GM19328 (cell line): ENCODE measurements at regions not wholly inside any gene's neighbourhood (a gene's known extent, or its start where the extent isn't known, plus 50 kb on each side); places are given as distances from the start of the nearest gene placed in this dataset.

Experiments
- ATAC-seq: cut with Tn5 transposase; IDR thresholded peaks from one replicate; pipeline ENCODE4 v1.9.1; 2021; ENCODE audit warnings: mild to moderate bottlenecking, moderate library complexity; ENCODE audit not compliant: unreplicated experiment

DNA sequence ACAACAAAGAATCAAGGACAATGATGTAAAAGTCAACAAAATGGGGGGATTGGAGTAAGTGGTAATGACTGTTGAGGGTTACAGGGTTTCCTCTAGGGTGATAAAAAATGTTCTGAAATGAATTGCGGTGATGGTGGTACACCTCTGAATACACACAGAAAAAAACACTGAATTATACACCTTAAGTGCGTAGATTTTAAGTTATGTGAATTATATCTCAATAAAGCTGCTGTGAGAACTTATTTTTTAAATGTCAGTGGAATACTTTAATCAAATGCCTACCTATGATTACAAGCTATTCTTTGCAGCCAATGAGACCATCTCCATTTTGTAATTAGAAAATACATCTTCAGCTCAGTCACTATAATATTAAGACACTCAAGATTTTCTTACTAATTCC is 53.5 kb downstream of the ZNF608 start:
- no peak for ATAC-seq

DNA sequence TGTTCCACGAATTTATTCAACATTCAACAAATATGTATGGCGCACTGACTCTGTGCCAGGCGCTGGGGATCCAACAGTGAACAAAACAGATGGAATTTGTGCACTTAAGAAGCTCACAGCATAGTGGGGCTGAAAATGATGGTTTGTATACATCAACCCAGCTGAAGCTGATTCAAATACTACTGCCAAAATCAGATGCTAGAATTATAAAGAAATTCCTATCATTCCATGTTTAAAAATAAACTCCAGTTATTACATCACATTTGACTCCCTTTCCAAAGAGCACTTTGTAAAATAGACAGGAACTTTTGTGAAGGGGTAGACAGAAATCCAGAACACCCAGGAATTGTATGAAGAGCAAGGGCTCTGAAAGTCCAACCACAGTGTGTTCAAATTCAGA is 54.1 kb downstream of the ZNF608 start:
- ATAC-seq, result no peak

DNA sequence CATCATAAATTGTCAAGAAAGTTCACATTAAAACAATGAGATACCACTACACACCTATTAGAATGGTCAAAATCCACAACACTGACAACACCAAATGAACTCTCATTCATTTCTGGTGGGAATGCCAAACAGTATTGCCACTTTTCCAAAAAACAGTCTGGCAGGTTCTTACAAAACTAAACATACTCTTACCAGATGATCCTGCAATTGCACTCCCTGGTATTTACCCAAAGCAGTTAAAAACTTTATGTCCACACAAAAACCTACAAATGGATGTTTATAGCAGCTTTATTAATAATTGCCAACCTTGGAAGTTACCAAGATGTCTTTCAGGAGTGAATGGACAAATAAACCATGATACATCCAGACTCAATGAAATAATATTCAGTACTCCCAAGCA is 56.8 kb downstream of the ZNF608 start:
- no peak for ATAC-seq

DNA sequence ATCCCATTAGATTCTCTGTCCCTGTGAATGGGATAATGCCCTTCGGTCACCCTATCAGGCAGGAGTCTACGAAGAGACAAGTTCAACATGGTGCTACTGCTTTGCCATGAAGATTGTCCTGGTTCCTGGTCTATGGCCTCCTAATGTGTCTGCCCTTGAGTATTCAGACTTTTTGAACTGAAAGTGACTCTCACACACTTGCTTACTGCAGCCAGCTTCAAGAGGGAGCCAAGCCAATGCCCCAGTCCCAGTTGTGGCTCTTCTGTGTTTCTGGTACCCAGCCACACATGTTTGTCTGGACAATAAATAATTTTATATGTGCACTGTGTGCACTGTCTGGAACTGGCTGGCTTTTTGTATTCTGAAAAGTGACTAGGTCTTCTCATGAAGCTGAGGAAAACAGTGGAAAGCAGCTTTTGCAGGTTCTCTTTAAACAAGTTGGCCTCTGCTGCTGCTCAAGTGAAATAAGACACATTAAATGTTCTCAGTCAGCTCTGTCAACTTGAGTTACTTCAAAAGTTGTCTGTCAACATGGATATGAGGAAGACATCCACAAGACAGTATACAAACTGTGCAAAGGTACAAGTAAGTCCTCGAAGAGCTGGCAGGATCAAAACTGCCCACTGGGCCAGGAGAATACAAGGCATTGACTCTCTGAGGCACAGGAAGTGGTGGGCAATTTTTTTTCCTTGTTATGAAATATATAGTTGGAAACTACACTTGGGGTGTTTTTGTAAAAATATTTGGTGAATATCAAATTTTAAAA is 60.0 kb downstream of the ZNF608 start:
- ATAC-seq, result no peak

DNA sequence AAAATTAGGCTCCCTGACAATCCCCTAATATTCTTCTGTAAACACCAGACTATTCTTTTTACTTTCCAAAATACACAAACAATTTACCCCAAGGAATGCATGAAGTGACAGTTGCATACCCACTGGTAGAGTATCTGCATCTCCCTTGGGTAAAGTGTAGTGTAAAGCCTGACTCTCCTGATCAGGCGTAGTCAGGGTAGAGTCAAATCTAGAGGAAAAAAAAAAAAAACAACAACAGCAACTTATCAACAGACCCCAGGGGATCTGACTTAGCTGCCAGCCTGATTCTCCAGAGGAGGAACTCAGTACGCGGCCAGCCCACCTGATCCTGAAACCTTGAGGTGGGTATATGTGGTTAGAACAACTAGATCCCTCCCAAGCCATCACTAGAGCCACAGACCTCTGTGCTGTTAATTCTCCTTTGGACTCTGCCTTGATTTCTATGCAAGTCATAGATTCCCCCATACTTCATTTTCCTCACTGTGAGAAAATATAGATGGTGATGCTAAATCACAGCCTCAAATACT is 61.0 kb downstream of the ZNF608 start:
- ATAC-seq, result no peak

DNA sequence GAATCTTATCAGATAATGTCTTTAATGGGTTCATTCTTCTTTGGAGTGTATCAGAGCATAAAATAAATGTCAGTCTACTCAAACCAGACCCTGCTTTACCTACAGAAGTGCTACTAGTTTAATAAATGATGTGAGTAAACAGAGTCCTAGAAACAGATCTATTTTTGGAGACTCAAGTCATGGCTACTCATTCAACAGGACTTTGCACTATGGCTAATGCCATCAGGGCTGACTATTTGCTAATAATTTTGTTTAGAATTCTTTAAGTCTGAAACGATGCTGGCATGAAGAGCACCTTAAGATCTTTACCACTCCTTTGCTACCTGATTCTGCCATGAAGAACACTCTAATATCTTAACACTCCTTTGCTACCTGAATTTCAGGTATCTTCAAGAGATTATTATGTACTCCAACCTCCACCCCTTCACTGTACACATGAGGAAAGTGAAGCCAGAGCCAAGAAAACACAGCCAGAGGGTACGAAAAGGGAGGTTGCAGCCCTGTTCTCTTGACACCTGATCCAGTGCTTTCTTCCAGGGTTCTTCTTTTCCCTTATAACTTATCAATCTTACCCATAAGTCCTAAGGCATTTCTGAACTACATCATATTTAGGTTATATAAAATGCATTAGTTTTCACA is 62.4 kb downstream of the ZNF608 start:
- no peak for ATAC-seq

DNA sequence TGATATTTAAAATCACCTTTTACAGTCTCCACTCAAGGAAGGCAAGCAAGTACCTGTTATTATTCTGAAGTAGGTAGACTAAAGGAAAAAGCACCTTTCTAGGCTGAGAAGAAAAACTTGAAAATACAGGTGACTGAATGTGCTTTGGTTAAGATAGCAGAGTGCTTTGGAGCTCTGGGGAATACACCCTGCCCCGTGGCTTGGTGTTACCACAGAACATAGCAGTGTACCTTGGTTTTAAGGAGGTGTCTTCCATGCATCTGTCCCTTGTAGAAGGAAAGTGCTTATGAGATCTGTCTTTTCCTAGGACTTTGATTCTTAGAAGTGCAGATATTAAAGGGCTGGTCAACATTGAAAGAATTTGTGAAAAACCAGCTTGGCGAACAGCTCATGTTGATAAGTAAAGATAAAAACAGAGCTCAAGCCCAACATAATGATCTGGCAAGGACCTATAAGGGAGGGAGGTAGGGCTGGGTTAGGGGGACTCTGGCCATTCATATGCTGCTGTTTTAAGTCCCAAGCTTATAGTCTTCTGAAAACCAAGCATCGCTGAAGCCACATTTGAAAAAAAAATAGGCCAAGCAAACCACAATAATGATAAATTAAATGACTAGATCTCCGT is 66.8 kb downstream of the ZNF608 start:
- ATAC-seq, result no peak

DNA sequence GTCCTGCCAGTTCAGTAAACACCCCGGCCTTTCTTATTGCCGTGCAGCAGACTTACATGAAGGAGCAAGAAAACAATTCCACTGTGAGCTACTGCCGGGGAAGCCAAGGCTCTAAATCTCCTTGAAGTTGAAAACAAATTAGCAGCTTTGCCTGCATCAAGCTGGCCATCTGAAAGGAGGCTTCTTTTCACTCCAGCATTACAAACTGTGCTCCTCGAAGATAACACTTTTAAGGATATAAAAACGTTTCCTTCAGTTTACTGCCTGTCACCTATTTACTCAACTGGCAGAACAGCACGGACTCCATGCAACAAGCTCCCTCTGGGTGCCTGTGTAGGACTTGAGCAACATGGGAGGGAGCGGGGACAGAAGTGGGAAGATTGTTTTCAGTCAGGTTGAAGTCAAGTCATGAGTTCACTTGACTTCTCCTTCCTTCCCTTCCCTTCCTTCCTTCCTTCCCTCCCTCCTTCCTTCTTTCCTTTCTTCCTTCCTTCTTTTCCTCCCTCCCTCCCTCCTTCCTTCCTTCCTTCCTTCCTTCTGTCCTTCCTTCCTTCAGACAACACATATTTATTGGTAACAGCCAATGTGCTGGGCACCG is 67.4 kb downstream of the ZNF608 start:
- ATAC-seq, result no peak

DNA sequence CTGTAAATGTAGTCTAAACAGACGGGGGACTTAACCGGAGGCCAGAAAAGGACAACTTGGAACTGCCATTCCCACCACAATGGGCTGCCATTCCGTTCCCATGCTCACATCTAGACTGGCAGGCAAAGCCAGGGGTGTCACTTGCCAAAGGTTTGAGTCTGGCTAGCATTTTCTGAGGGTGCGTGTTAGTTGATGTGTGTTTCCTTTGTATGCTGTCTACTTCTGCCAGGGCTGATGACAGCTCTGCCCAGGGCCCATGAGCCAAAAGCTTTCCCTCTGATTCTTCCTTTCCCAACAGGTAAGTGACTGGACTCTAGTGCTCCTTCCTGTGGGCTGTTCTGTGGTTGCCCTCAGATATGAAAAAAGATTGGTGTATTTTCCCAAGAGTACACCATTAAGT is 68.0 kb downstream of the ZNF608 start:
- no peak for ATAC-seq

DNA sequence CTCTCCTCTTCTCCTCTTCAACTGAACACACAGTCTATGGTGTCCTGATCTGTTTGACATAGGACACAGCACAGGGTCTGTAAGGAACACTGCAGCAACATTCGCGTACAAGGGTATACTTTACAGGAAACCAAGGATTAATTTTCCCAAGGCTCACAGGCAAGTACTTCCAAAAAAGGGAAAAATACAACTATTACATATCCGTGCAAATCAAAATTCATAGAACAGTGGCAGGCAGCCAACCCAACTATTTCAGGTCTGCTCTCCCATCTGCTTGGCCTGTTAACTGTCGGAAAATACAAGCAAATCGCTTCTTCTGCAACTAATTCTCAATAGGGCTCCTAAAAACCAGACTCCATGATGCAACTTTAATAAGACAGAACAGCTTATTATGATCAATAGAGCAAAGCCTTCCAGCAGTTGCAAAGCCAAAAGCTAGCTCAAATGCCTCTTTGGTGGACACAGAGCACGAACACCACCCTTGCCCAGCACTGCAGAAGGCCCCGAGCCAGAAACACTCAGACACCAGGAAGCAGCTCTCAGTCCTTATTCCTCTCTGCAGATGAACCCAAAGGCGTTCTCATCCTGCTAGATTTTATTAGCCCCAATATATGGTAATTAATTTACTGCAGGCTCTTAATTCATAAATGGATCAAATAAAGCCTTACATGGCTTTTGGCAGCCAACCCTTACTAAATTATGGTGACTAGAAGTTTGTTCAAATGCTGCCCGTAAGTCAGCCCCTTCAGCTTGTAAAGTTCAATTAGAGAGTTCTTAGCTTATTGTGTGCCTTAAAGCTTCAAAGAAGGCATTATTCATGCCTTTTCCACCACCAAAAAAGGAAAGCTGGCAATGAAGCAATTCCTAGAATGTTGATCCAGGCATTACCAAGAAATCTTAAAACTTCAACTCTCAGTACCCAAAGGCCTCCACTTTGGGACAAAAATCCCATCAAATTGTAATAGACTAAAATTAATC is 68.8 kb downstream of the ZNF608 start:
- ATAC-seq, result no peak

DNA sequence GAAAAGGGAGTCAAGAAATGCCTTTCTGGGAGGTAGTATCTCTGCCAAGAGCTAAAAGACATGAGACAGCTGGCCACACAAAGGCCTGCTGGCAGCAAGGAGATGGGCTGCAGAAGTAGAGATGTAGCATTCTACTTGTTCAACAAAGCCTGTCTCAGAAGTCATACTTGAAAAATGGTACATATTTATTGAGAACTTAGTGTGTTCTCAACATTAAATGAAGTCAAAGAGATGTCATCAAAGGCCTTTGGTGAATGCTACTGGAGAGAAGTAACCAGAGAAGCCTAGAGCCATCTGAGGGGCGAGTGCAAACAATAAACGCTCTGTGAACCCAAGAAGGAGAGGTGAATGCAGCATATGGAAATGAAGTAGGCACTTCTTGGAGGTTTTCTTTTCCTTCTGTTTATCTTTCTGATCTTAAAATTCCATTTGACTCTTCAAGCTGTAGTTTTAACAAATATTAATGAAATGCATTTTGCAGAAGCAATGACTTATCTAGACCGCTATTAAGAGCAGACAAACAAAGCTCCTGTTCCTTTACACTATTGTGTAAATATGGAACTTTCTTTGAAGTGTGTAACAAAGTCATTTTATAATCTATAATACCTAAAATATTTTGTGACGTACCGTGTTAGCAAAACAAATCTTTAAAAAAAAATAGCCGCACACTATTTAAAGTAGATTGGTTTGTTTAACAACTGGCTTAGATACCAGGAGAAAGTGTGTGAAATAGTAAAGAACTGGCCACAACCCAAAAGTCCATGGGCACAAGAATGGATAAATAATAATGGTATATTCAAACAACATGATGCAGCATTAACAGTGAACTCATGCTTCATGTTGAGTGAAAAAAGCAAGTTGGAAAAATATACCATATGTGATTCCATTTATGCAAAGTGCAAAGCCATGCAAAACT is 70.2 kb downstream of the ZNF608 start:
- no peak for ATAC-seq

DNA sequence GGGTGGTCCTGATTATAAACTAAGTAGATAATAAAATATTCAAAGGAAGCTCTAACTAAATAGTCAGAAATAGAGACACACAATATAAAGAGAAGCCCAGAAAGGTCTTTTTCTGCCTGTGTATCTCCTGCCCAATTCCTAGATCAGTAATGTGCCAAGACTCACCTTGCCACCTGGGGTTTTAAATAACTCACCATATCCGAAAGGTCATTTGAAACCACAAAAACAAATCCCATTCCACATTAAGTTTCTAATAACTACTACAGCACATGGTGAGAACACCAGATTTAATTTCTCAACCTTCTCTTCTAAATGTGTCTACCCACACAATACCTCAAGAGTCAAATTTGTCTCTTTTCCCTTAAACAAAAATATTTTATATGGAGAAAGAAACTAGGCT is 75.2 kb downstream of the ZNF608 start:
- ATAC-seq, result no peak

DNA sequence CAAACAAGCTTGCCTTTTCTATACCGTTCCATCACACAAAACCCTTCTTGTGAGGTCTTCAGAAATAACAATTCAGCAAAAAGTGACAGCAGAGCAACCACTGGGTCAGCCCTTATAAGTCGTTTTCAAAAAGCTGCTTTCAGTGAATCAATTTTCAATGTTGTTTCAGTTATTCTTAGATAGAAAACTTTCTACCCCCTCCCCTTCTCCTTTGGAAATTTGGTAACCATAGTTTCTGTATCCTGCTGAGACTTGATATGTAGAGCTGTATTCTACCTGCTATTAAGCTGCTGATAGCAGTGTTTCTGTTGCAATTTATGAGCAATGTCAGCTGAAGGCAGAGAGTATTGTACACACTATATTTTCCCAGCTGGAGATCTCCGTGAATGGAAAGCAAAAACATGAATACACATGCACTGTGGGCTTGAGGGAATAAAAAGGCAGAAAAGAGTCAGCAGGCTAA is 75.7 kb downstream of the ZNF608 start:
- ATAC-seq, result no peak

DNA sequence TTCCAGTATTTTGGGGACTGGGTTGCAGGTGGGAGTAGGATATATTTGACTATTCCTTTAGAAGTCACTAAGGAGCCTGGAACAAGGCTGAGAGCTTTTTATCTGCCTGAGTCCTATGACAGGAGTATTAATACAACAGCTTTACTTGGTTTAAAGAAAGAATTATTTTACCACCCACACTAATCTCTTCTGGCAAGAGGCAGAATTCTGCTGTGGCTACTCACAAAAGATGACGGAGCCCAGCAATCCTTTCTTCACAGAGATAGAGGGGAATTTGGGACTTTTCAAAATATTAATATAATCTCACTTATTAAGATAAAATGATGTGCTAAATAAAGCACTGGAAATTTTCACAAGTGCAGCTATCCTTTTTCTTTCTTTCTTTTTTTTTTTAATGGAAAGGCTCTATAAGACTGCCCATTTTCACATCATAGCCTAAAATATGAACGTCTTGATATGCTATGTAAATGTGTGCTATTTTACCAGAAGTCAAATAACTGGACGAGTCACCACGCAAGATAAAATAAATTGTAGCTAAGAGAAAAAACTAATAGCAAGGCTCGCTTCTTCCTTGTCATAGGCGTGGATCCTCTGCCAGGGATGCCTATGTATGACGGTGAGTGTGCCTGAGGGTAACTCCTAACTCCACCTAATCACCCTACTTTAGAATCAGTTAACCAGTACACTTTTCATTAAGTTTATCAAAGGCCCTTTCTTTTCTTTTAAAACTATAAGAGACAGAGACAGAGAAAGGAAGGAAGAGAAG is 76.3 kb downstream of the ZNF608 start:
- ATAC-seq, result no peak

DNA sequence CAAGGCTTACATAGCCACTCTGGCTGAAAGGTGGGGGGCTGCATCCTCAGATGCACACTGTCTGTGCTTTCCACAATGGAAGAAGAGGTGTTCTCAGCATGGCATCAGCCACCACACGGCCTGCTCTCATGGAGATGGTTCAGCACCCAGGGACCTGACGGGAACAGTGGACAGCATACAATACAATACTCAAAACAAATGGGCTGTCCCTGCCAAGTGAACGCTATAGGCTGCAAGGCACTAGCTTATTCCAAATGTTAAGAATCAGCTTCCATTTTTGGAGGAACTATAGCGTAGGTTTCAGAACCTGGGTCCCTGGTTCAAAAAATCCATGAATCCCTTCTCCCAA is 77.2 kb downstream of the ZNF608 start:
- ATAC-seq, result no peak

DNA sequence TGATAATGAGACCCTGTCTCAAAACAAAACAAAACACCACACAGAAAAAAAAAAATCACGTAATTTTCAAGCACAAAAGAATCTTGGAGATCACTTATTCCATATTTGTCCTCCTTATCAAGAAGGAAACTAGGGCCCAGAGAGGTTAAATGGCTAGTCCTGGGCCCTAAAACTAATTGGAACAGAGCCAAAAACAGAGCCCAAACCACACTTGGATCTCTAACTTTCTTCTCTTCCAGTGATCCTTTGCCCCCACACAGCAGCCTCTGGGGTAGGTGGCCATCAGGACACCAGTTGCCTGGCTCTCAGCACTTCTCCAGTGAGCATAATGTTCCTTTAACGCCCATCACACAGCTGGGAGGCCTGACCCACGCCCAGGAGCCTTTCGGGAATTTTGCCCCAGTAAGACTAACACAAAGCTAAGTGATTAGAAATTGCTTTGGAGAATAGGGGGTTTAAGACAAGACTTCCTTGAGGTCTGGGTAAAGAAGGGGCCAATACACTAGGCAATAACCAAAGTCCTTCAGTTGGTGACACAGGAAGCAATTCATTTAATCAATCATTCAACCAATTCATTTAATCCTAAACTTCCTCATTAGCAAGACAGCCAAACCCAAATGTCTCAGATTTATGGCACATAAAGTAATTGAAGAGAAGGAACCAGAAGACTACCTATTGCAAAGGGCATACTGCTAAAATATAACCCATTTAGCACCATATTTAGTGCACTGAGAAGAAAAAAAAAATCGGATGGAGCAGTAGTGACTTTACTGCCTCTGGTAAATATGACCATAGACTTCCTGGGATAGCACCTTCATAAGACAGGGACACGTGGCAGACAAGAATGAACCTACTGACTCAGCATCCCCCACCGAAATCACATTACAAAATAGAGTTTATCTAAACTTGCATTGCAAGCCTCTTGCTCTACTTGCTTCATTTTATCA is 77.8 kb downstream of the ZNF608 start:
- ATAC-seq, result no peak

DNA sequence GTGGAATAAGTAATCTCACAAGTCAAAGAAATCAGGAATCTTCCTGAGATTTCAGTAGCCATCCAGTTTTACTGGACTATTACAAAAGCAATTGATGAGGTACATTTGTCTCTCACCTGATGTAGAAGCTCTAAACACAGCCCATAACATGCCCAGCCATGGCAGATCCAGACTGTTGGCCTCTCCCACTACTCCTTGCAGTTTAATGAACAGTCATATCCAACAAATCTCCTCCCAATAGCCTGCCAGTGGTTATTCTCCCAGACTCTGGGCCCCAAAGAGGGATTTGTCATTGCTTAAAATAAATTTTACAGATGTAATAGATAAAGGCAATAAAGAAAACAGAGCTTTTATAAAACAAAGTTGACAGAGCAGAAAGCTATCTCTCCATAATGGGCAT is 80.8 kb downstream of the ZNF608 start:
- ATAC-seq, result no peak

DNA sequence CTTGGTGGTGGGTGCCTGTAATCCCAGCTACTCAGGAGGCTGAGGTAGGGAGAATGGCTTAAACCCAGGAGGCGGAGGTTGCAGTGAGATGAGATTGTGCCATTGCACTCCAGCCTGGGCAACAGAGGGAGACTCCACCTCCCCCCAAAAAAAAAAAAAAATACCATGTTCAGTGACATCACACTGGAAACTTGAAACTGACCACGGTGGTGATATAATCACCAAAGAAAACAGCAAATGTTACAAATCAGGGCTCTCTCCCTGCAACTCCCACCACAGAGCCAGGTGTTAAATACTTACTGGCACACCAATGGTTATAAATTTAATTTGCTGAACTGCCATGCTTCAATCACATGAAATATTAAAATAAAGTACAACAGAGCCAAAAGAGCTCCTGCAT is 81.4 kb downstream of the ZNF608 start:
- no peak for ATAC-seq
